ENCODE measurements at regions not wholly inside any gene's neighbourhood (a gene's known extent, or its start where the extent isn't known, plus 50 kb on each side); places are given as distances from the start of the nearest gene placed in this dataset.

DNA sequence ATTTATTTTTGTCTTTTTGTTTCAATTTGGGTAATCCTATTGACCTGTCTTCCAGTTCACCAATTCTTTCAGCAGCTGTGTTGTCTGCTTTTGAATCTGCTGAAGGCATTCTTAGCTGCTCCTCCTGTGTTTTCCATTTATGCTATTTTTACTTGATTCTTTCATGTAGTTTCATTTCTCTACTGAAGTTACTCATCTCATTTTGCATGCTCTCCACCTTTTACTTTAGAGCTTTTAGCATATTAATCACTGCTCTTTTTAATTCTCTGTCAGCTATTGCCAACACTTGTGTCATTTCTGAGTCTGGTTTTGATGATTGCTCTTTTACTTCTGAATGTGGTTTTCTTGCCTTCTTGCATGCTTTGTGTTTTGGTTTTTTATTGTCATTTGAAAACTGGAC, 496.0 kb upstream of the CLINT1 start:
- no peak for DNase-seq (ENCODE audit: low read depth)

DNA sequence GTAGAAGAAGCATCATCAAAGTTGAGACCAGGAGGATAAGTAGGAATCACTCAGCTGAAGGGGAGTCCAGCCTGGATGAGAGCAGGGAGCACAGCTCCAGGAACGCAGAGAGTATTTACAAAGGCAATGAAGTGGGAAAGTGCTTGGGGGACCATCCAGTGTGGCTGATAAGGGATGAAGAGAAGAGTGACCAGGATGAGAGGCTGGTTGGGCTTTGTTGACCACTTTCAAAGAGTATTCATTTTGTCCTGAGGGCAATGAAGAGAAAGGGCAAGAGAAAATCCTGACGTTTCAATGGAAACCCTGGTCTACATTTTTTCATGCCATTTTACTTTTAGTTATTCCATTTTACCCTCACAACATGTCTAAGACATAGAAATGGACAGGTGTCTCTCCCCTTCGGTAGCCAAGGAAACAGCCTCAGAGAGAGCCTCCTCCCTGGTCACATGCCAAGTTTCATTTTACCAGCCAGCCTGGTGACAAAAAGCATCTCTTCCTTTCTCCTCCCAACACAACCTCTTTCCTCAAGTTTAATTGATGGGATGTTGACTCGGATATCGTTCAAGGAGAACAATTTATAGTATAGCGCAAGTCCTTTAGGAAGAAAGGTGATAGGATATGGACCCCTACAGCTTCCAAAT, 492.7 kb upstream of the CLINT1 start:
- DNase-seq (ENCODE audit: low read depth), result no peak

DNA sequence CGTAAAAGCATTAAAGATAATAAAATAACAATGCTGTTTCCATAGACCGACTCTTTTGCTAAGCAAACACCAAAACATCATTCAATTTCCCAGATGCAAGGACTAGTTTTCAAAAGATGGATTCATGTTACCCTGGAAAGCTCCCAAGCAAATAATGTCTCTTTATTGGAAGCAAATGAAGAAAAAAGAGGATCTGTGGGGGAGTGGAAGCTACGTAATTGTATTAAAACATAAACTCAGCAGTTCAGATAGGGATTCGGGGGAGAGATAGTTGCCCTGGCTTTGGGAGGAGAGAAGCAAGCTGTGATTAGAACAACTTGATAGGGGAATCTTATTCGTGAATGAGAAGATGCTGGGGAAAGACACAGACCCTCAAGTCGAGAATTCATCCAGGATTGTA, 491.0 kb upstream of the CLINT1 start:
- DNase-seq (ENCODE audit: low read depth), result no peak

DNA sequence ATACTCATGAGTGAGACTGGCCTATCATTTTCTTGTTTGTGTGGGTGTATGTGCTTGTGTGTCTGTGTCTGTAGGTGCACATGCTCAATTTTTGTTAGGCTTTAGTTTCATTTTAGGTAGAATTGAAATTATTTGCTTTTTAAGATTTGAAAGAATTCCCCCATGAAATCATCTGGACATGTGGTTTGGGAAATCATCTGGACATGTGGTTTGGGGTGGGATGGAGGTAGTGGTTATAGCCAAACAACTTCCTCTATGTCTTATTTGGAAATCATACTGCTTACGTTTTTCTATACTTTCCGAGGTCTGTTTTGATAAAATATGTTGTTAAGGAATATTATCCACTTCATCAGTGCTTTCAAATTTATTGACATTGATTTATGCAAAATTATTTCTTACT, 485.4 kb upstream of the CLINT1 start:
- no peak for DNase-seq (ENCODE audit: low read depth)

DNA sequence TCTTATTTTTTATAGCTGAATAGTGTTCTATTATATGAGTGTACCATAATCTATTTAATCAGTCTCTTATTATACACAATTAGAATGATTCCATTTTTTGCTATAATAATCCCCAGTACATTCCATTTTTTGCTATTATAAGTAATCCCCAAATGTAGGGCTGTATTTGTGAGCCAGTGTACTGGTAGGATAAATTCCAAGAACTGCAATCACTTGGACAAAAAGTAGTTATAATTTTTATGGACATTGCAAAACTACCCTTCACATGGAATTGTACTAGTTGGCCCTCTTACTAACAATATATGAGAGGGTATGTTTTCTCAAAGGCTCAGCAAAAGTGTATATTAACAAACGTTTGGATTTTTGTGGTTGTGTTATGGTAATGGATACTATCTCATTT, 481.7 kb upstream of the CLINT1 start:
- no peak for DNase-seq (ENCODE audit: low read depth)

DNA sequence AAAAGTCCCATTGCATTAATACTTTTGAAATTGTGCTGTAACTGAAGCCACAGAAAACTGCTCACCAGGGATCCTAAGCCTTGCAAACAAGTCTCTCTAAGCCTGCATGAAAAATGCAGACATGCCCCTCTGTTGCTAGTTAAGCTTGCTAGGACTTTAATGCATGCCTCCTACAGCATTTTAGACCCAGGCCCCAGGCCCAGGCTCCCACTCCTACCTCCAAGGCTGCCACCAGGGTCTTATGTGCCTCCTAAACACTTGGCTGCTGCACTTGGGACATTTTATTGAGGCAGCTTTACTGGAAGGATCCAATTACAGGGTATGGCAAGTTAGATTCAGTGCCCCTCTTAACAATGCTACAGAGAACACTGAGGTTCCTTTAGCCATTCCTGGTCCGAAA, 467.3 kb upstream of the CLINT1 start:
- no peak for DNase-seq (ENCODE audit: low read depth)

DNA sequence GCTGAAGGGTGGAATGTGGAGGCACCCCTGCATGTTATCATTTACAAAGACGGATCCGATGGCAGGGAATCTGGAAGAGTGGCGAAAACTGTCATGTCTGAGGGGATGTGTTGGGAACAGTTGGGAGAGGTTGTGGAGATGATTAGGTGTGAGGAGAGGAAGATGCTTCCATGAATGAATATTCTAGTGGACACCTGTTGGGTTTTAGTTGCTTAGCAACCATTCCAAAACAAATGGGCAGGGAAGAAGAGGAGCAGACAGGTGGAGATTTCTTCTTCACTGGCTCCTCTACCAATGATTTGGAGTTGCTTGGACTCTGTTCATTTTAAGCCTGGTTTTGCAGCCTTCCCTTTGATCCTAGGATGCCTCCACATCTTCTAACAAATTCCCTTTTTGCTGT, 465.3 kb upstream of the CLINT1 start:
- DNase-seq (ENCODE audit: low read depth), result no peak

DNA sequence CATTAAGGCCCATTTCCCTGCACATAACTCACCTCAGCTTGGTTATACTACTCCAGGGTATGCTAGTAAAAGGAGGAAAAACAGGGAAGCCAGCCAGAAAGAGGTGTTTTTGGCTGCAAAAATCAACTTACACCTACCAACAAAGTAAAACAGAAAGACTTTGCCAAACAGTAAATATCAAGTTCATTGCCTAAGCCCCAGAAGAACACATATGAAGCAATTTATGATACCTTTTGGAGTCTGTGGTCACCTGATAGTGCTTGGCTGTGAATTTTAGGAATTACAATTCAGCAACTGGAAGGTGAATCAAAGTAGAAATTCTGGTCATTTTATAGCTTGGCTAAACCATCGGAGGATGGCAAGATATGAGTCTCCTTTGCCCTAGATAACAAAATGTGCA, 463.7 kb upstream of the CLINT1 start:
- no peak for DNase-seq (ENCODE audit: low read depth)

DNA sequence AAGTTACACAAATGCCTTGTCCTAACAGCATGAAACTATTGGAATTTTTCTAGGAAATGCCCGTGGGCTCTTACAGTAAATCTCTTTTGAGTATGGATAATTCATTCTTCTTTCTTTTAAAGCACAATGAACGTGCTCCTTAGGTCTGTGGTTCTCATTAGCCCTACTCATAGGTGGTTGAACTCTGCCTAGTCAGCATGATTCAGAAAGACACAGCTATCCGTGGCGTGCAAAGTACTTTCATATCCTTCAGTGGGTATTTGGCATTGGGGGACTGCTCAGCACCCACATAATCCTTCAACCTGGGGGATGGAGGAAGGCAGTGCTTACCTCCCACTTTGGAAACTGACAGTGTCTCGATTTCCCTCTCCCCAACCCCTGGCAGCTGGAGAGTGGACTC, 462.0 kb upstream of the CLINT1 start:
- no peak for DNase-seq (ENCODE audit: low read depth)

DNA sequence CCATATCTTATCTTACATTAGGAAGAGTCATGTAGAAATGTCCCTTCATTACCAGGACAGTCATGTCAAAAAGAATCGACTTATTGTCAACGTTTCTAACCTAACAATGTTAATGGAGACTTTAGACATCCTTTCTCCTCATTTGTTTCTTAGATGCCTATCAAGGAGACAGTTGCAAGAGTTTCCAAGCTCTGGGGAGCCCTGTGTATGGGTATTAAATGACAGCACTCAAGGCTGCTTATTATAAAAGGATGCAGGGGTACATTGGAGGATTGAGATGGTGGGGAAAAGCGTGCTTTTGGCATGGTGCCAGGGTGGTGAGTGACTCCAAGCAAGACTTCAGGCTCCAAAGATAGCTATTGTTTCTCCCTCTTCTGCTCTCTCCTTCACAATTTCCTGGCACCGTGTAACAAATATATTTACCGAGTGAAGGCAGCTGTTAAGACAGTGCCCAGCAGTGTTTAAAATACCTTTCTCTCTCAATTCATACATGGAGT, 461.3 kb upstream of the CLINT1 start:
- no peak for DNase-seq (ENCODE audit: low read depth)

DNA sequence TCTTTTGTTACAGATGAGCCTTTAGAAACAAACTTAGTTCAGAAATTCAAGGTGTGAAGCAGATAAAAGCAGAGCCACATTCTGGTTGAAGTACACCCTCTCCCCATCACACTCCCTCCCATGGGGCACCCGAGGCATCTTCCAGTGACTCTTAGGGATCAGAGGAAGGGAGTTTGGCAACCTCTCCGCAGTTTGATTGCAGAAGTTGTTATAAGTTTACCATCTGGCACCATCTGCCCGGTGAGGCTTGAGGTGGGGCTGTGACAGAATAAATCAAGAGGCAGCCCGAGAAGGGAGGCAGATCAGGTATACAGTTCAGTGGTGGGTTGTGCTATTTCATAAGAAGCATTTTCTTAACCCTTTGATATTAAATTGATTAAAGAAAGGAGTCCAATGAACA, 458.6 kb upstream of the CLINT1 start:
- DNase-seq (ENCODE audit: low read depth), result no peak

DNA sequence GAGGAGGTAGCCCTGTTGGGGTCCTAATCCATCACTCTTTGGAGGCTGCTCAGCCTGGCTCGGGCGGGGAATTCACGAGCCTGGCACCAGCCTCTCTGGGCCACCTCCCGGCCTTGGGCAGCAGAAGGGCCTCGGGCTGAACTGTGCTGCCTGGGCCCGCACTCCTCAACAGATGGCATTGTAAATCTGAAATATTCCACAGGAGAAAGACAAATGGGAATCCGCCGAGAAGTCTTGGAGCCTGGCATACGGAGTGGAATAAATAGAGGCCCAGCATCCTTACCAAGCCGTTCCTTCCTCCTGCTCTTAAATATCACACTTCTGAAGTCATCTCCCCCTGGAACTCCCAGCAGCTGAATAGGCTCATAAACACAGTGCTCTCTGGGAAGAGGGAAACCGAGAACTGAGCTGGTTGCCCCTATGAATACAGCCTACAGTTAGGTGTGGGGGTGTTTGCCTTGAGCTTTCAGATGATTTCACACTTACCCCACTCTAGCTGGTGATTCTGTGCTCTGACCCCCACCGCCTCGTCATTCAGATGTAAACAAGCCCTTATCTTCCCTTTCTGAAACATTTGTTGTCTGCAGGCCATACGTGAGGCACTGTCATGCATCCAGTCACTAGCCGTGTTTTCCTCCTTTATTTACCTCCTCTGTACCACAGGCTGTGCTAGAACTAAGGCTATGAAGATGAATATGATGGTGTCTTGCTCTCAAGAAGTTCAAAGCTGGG, 455.0 kb upstream of the CLINT1 start:
- no peak for DNase-seq (ENCODE audit: low read depth)

DNA sequence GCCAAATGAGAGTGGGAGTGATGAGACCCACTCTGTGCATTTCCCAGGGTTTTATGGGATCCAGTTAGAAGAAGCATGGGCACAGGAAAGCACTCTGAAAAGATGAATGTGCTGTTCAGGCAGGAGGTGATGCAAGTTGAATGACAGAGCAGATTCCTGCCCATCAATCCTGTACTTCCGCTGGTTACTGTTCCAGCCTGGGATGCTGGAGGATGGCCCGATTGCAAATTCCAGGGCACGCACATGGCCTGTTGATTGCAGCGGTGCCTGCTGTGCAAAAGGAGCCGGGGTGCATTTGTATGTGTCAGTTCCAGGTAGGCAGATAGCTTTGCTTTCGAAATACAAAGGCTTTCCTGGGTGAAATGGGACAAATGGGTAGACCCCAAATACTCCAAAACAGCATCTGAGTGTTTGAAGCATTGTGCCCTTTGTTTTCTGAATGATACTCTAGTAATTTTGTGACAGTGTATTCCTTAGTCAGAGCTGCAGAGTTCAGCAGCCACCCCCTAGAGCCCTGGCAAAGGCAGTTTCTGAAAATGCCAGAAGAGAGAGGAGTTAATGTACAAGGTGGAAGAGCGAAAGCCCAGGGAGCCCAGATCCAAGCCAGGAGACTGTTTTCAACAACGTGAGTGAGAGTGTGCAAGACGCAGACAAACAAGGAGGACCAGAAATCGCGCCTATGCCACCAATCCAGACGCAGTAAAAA, 454.2 kb upstream of the CLINT1 start:
- no peak for DNase-seq (ENCODE audit: low read depth)

DNA sequence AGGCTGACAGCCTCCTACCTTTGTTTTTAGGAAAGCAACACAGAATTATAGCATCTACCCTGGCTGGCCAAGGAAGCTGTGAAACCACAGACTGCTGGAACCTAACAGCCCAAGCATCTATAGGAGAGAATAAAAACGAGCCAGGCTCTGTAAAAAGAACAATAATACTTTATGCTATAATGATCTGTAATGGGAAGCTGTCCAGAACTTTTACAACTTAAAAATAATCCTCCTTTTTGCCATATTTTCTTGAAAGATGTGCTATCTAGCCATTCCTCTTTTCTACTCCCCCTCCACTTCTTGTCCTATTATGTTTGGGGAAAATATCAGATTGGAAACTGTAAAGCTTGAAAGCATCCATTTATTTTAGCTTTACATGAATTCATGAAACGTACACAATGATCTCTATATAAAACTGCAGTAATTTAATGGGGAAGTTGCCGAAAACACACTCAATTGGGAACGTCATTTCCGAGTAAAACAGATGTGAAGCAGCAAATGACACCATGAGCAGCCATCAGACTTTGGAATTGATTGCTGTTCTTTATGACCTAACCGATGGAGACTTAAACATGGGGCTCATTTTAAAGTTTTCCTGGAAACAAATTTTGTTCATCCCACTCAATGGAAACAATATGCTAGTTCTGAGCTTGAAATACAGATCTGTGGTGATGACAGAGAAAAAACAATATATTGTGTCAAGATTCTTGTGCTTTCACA, 450.3 kb upstream of the CLINT1 start:
- no peak for DNase-seq (ENCODE audit: low read depth)

DNA sequence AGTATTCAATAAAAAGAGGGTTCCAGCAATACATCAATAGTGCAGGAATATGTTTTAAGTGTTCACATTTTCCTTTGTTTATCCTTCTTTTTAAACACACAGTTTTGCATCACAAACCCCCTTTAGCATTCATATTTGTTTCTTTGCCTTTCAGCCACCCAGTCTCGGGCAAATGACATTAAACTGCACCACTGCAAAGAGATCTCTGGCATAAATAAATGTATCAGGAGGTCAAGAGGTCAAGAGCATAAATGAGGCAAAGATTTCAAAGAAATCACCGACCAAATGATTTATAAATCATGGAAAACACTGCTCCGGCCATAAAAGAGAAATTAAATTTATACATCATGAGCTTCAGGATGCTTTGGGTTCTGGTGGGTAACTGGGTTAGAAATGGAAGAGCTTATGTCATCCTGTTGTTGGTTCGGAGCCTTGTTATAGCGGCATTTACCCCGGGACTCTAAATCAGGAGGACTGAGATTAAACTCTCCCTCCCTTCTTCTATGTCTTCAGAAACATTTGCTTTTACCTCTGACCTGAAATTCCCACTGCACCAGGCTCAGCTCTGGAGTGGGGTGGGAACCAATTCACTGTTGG, 449.6 kb upstream of the CLINT1 start:
- DNase-seq (ENCODE audit: low read depth), result no peak

DNA sequence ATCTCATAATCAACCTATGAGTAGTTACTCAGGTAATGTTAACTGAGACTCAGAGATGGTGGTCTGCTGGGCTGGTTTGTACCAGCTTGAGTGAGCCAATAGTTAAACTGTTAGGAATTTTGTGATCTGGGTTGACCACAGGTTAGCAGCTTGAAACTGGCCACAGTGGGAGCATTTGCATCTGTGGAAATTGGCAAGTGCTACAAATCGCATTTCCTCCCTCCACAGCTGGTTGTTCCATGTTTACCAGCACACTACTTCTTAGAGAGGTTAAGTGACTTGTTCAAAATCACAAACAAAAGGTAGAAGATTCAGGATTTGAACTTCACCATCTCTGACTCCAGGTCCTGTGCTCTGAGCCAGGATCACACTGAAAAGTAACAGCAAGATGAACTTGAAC, 446.9 kb upstream of the CLINT1 start:
- DNase-seq (ENCODE audit: low read depth), result no peak

DNA sequence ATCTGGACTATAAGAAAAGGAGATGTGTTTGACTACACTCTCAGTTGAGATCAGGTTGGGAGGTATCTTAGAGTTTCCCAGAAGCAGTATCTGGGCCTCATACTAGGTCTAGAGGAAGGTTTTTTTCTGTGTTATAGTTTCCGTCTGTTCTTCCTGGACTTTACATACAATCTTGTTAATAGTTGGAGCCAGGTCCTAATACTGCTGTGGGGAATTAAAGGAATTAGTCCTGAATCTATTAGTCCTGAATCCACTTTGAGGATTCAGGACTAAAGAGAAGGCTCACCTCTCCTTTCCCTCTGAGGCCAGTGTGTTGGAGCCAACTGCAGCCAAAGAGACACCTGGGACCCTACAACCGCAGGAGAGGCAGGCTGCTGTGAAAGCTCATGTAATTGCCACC, 445.7 kb upstream of the CLINT1 start:
- DNase-seq (ENCODE audit: low read depth), result no peak

DNA sequence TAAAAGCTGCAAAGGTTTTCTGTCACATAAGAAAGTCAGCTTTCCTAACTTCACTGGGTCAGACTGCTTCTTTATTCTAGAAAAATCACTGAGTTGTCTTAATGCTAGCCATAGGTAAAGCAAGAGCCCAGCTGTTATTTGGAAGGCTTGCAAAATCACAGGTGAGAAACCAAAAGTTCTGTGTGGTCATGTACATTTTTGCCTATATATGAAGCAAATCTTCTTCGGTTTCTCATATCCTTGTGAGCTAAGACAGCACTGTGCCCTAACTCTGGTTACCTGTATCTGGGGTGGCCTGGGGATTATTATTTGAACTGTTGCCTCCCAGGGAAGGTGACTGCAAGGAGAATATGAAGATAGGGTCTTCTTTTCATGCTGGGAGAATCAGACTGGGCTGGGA, 444.9 kb upstream of the CLINT1 start:
- DNase-seq (ENCODE audit: low read depth), result no peak

DNA sequence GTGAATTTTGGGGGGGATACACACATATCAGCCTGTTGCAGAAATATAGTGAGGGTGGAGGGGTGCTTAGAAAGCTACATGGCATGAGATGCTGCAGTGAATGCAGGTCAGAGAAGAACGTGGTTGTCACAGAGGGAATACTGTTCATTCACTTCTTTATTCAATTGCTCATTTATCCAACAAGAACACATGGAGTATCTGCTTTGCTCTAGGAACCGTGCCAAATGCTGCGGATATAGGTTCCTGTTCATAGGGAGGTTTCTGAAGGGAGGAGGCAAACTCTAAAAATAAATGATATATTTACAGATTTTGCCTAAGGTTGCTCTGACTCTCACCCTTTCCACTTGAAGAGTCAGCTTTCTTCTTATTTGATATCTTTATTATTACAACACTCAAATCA, 444.3 kb upstream of the CLINT1 start:
- DNase-seq (ENCODE audit: low read depth), result no peak

DNA sequence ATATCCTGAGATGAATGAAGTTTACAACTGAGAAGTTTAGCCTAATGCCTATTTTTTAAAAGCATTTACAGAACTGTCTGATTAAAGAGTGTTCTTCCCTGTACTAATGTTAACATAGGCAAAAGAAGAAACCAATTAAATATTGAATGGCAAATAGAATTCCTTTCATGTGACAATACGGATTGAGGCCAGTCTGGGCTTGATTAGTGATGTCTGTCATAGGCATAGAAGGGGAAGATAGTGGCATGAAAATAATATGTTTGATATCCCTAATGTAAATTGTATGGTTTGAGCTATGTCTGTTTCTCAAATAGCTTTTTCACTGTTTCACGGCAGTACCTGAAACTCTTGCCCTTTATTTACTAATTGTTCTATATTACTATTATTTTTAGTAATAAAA, 443.1 kb upstream of the CLINT1 start:
- DNase-seq (ENCODE audit: low read depth), result no peak

DNA sequence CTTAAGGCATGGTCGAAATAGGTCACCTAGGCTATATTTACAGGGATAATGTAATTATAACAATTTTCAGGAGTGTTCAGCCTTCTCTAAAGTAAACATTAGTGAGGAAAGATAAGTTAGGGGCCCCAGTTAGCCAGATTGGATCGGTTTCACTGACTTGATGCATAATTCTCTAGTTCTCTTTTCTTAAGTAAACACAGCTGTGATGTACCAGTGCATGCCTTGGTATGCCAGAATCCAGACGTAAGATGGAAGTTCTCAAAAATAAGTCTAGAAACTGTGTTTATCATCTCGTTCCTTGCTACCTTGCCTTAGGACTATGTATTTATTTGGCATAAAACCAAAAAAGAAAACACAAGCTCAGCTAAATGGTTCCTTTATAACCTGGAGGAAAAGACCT, 442.2 kb upstream of the CLINT1 start:
- DNase-seq (ENCODE audit: low read depth), result no peak

DNA sequence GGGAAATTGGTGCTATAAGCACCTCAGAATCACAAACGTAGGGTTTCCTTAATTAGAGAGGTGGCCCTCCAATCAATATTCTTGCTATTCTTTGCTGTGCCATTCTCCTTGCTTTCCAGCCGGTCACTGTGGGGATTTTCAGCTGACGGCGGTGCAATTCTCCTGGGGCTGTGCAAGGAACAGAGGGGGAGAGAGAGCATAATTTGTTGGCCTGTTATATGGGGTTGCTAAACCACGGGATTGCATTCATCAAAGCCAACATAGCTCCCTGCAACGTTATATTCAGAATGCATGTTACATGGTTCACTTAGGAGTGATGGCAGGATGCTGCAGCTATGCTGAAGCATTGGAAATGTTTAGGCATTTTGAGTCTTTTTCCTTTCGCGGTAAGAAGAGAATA, 441.3 kb upstream of the CLINT1 start:
- no peak for DNase-seq (ENCODE audit: low read depth)
